Stomach smooth muscle (tissue), 2 donors: ENCODE measurements at regions not wholly inside any gene's neighbourhood (a gene's known extent, or its start where the extent isn't known, plus 50 kb on each side); places are given as distances from the start of the nearest gene placed in this dataset.

Experiments
- H3K27ac ChIP-seq: one replicate; pipeline ENCODE4 v1.7.0; 2013; ENCODE audit warnings: mild to moderate bottlenecking, low read length, inconsistent platforms
- H3K27me3 ChIP-seq, 2 donors: one replicate each; pipeline ENCODE4 v1.7.0; 2013; ENCODE audit warnings: low read length in 2 of 2; ENCODE audit not compliant: insufficient read depth in 2 of 2, control insufficient read depth in 1 of 2
- H3K36me3 ChIP-seq, 2 donors: one replicate each; pipeline ENCODE4 v1.7.0; 2013; ENCODE audit warnings: low read length in 2 of 2; ENCODE audit not compliant: control insufficient read depth in 2 of 2, insufficient read depth in 2 of 2
- H3K4me1 ChIP-seq: one replicate; pipeline ENCODE4 v1.7.0; 2013; ENCODE audit warnings: low read length; ENCODE audit not compliant: control insufficient read depth, insufficient read depth
- H3K4me3 ChIP-seq, 2 donors: one replicate each; pipeline ENCODE4 v1.7.0; 2013; ENCODE audit warnings: low read length in 2 of 2
- H3K9ac ChIP-seq, 2 donors: one replicate each; pipeline ENCODE4 v1.7.0; 2013; ENCODE audit warnings: low read length in 2 of 2, mild to moderate bottlenecking in 1 of 2
- H3K9me3 ChIP-seq, 2 donors: one replicate each; pipeline ENCODE4 v1.7.0; 2013; ENCODE audit warnings: low read length in 2 of 2; ENCODE audit not compliant: control insufficient read depth in 2 of 2
- donor health status: healthy.
- donor health status: Pancreatic carcinoma.

DNA sequence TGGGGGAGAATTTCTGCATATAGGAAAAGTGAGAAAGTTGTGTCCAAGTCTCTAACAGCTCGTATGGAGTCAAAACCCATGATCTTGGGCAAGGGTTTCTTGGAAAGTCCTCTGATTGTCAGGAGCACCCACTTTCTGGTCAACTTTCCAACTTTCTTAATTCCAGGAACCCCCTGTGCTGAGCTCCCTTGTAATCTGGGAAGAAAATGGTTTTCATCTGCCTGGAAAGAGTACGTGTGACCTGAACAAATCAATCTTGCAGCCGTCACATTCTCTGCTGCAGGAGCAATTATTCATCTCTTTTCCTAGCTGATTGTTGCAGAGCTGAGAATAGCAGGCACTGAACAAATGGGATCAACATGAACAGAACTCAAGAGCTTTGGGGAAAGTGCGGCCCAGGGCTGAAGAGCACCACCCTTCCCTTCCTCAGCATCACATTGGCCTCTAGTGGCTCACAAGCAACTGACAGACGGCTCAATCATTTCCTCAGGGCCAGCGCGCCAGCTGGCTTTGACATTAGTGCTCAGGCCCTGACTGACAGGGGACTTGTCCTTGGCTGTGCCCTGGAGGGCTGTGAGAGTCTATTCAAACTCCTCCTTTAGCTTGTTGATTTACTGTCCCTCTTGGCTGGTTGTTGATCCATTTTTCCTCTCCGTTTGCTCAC, 295.2 kb downstream of the HLX start:
- H3K9ac ChIP-seq: no peak overlapping the region
- no peaks in the 10 kb centered on the region for H3K9me3 ChIP-seq
- no peak overlapping the region for H3K27ac ChIP-seq
- no peaks in the 10 kb centered on the region for H3K36me3 ChIP-seq
- no peaks in the 10 kb centered on the region for H3K4me1 ChIP-seq
- no peaks in the 10 kb centered on the region for H3K27me3 ChIP-seq
- no peak overlapping the region for H3K4me3 ChIP-seq

DNA sequence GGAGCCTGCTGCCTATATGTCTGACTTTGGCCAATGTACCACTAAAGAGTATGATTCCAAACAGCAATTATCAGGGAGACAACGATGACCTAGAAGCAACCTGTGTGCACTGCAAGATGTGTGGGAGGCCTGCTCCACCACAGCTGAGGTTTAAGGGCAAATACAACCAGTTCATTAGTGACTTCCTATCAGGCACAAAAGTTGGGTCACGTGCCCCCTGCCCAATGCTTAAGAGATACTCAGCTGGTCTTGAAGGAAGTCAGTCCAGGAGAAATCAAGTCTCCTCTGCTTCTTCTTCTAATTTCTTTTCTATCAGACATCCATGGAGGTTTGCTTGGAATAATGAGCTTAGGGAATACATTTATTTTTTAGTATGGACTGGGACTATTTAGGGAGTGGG, 296.0 kb downstream of the HLX start:
- no peak overlapping the region for H3K4me3 ChIP-seq
- no peak overlapping the region for H3K9ac ChIP-seq
- H3K9me3 ChIP-seq: no peaks in the 10 kb centered on the region
- H3K36me3 ChIP-seq: no peaks in the 10 kb centered on the region
- no peaks in the 10 kb centered on the region for H3K4me1 ChIP-seq
- no peak overlapping the region for H3K27ac ChIP-seq
- no peaks in the 10 kb centered on the region for H3K27me3 ChIP-seq

DNA sequence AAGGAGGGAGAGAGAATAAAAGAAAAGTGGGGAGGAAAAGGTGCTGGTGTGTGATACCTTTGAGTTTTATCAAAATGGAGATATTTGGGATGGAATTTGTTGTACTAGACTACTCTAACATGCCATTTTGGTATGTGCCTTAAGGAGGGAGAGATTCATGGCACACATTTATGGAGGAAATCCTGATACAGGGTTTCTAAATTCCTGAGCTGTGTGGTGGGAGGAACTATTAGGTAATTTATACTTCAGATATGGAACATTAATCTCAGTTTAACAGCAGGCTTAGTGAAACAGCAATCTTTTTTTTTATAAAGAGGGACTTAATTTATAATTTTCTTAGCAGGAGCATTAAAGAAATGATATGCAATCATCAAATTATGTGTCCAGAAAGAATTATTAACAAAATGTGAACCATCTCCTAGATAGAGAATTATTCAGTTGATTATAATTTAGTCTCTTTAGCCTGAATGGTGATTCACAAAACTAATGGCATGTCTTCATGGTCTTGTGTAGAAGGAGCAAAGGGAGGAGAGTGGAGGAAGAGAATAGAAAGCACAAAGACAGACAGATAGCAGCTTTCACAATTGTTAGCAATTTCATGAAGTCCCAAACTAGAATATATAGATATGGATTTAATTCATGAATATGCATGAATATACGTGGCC, 301.6 kb downstream of the HLX start:
- no peaks in the 10 kb centered on the region for H3K4me1 ChIP-seq
- no peaks in the 10 kb centered on the region for H3K36me3 ChIP-seq
- H3K9ac ChIP-seq: no peak overlapping the region
- no peaks in the 10 kb centered on the region for H3K9me3 ChIP-seq
- H3K4me3 ChIP-seq: no peak overlapping the region
- no peaks in the 10 kb centered on the region for H3K27me3 ChIP-seq
- H3K27ac ChIP-seq: no peak overlapping the region

DNA sequence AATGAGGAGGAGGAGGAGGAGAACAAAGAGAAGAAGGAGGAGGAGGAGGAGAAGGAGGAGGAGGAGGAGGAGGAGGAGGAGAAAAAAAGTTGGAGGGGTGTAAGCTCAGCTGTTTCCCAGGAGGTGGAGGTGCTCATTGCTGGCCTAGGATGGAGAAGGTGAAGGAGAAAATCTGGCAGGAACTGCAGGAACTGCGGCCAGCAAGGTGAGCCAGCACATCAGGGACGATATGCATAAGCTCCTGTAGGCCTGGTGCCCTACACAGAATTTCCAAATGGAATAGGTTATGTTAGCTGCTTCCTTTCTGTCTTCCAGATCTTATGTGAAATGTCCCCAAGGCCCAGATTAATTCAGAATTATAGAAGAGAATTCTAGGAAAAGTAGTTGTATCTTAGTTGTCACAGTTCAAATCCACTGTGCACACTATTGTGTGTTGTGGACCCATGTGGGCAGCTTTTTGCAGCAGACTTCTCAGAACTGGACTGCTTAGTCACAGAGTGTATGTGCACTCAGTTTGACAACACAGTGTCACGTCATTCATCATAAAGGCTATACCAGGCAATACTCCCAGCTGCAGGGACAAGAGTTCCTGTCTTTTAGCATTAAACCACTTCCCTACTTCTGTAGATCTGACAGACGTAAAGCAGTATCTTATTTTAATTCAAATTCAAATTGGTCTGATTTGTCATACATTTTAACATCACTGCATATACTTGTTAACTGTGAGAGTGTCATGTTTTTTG, 303.7 kb downstream of the HLX start:
- Histone ChIP-seq H3K27me3 (no peaks in the 10 kb centered on the region), H3K9ac (no peak overlapping the region), H3K4me3 (no peak overlapping the region), H3K4me1 (no peaks in the 10 kb centered on the region), H3K27ac (no peak overlapping the region), H3K9me3 (no peaks in the 10 kb centered on the region), H3K36me3 (no peaks in the 10 kb centered on the region)

DNA sequence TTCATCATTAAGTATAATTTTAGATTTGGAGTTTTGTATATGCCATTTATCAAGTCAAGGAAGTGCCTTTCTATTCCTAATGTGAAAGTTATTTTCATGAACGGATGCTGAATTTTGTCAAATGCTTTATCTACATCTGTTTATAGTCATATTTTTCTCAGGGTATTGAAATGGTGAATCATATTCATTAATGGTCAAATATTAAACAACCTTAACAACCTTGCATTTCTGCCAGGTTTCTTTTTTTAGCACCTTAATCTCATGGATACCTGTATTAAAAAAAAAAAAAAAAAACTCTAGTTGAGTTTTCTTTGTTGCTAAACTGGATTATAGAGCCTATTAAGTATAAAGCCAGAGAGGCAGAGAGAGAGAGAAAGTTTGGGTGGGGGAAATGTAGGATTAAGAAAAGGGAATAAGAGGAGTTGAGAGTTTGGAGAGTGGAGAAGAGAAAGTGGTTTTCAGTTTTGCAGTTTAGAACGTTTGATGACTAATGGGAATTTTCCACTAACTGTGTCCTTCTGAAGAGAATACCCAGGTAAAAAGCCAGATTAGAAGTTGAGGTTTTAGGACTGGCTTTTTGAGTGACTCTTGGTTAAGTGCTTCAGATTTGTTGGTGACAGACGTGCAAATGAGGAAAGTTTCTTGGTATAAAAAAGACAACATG, 305.0 kb downstream of the HLX start:
- Histone ChIP-seq H3K4me1 (no peaks in the 10 kb centered on the region), H3K27ac (no peak overlapping the region), H3K4me3 (no peak overlapping the region), H3K9ac (no peak overlapping the region), H3K9me3 (no peaks in the 10 kb centered on the region), H3K27me3 (no peaks in the 10 kb centered on the region), H3K36me3 (no peaks in the 10 kb centered on the region)

DNA sequence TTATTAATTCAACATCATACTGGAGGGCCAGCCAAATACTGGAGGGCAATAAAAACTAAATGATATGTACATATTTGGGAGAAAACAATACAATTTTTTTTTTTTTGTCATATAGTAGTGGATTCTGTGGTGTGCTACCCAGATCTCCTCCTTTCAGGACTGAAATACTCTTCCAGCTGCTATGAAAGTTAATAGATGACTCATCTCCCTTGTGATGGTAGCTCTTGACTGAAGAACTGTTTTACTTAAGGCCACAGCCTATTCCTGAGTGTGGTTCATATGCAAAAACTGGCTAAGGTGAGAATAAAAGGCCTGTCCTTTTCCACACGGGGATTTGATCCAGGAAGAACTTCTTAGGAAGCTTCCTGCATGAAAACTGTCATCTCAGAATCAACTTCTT, 307.9 kb downstream of the HLX start:
- Histone ChIP-seq H3K27ac (no peak overlapping the region), H3K4me3 (no peak overlapping the region), H3K27me3 (no peaks in the 10 kb centered on the region)

DNA sequence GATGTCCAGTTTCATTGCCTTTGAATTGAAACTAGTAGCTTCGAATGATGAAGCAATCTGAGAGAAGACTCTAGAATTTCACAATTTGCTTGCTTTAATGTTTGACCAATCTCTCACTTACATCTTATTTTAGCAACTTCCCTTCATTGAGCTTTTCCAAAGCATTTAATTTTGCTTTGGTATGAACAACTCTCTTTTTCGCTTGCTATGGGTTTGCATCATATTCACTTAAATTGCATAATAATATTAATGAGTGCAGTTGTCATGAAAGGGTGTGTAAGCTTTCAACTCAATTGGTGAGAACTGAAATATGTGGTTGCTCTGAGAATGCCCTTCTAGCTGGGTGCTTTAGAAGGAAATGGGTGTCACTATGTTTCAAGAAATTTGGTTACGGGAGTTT, 309.2 kb downstream of the HLX start:
- H3K9ac ChIP-seq: no peak overlapping the region
- no peak overlapping the region for H3K4me3 ChIP-seq
- H3K27ac ChIP-seq: no peak overlapping the region
- H3K27me3 ChIP-seq: no peaks in the 10 kb centered on the region
- no peaks in the 10 kb centered on the region for H3K9me3 ChIP-seq
- no peaks in the 10 kb centered on the region for H3K4me1 ChIP-seq
- H3K36me3 ChIP-seq: no peaks in the 10 kb centered on the region

More for the DNA sequence above, 307.9 kb downstream of the HLX start:
- Histone ChIP-seq H3K4me1 (no peaks in the 10 kb centered on the region), H3K36me3 (no peaks in the 10 kb centered on the region), H3K9ac (no peak overlapping the region), H3K9me3 (no peaks in the 10 kb centered on the region)

DNA sequence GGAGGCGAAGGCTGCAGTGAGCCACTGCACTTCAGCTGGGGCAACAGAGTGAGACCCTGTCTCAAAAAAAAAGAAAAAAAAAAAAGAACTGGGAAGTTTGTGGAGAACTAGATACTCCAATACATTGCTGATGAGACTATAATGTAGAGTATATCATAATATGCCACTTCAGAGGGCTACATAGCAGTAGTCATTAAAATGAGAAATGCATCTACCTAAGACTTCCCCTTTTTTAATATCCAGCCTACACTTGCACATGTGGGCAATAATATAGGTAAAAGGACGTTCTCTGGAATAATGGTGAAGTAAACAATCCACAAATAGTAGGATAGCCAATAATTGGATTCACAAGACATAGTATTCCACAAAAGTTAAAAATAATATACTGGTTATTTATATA, 311.0 kb downstream of the HLX start:
- H3K27me3 ChIP-seq: no peaks in the 10 kb centered on the region
- H3K4me1 ChIP-seq: no peaks in the 10 kb centered on the region
- no peaks in the 10 kb centered on the region for H3K9me3 ChIP-seq
- H3K9ac ChIP-seq: no peak overlapping the region
- H3K27ac ChIP-seq: no peak overlapping the region
- no peak overlapping the region for H3K4me3 ChIP-seq
- no peaks in the 10 kb centered on the region for H3K36me3 ChIP-seq

DNA sequence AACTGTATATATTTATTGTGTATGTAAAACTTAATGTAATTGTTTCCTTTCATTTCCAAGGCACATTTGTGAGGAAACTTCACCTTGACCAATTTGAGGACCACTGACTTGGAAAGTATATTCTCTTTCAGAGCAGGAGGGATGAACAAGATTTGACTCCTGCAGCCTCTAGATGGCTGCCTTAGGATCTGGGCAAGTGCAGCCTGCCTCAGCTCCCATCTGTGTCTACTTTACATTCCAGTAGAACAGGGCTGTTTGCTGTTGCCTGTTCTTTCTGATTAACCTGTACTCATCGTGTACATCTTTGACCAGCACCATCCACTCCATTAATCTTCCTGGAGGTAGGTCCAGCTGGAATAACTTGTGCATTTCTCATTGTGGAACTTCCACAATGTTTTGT, 312.8 kb downstream of the HLX start:
- Histone ChIP-seq H3K27ac (no peak overlapping the region), H3K9ac (no peak overlapping the region), H3K9me3 (no peaks in the 10 kb centered on the region), H3K36me3 (no peaks in the 10 kb centered on the region), H3K27me3 (no peaks in the 10 kb centered on the region), H3K4me3 (no peak overlapping the region), H3K4me1 (no peaks in the 10 kb centered on the region)

DNA sequence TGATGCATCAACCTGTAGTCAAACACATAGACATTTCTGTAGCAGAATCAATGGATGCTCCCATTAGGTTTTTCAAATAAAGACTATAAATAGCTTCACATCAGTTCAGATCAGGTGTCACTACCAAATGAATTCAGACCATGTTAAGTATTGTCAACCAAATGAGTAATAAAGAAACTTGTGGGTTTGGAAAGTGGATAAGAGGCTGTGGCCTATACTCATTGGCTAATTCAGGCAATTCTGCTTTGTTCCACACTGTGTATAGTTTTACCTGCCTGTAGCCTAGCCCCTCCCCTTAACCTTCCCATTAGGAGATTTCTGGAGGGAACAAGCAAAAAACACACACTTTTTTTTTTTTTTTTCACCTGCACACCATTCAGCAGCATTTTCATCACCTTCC, 321.2 kb downstream of the HLX start:
- H3K27ac ChIP-seq: no peak overlapping the region
- H3K9ac ChIP-seq: no peak overlapping the region
- no peaks in the 10 kb centered on the region for H3K36me3 ChIP-seq
- H3K27me3 ChIP-seq: no peaks in the 10 kb centered on the region
- no peak overlapping the region for H3K4me3 ChIP-seq
- no peaks in the 10 kb centered on the region for H3K9me3 ChIP-seq
- no peaks in the 10 kb centered on the region for H3K4me1 ChIP-seq
